ENCODE measurements at regions not wholly inside any gene's neighbourhood (a gene's known extent, or its start where the extent isn't known, plus 50 kb on each side); places are given as distances from the start of the nearest gene placed in this dataset.

DNA sequence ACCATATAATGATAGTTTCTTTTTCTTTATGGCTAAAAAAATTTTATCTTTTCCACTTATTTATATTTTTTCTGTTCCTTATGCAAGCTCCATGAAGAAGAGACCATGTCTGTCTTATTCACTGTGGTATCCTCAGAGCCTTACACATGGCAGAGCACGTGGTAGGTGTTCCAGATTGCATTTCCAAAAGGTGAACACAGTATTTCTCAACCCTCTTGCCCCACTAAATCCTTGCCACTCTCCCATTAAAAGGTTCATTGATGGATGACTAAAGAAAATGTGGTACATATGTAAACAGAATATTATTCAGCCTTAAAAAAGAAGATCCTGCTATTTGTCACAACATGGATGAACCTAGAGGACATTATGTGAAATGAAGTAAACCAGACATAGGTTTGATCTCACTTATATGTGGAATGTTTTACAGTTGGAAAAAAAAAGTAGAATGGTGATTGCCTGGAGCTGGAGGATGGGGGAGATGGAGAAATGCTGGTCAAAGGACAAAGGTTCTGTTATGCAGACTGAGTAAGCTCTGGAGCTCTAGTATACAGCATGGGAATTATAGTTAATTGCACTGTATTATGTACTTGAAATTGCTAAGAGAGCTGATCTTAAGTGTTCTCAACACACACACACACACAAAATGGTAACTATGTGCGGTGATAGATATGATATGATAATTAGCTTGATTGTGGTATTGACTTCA is 266.7 kb downstream of the CNTN3 start:
- H3K4me2 ChIP-seq = no peak overlapping the region
- ATAC-seq (no peak), DNase-seq (ENCODE audit: low read depth in 1 of 2, low spot score in 1 of 2) (no peak), FAIRE-seq (no peak)
- H3K4me1 ChIP-seq = no peaks in the 10 kb centered on the region
- H3K9me3 ChIP-seq = no peaks in the 10 kb centered on the region
- ChIA-PET POLR2A (no interaction called here), CTCF (interaction anchor here (0.6 kb wide), 1 partner anchor 69 kb away, joined by 3 read pairs; no protein-coding TSS in a partner anchor)
- no peak overlapping the region for H3K27ac ChIP-seq
- H3K4me3 ChIP-seq = no peak overlapping the region
- 18% methylated on average over 2 of the region's 2 CpGs for WGBS (ENCODE audit: missing lambda C conversion rate)
- TF ChIP-seq JUNB (IDR thresholded peaks at IDR 0.05) = no peak
- TF ChIP-seq CBX2 (IDR thresholded peaks at IDR 0.05; ENCODE audit: borderline replicate concordance, low read depth) = no peak
- no peak for TF ChIP-seq CHD4 (IDR thresholded peaks at IDR 0.05; ENCODE audit: borderline replicate concordance)
- no peak for TF ChIP-seq MYC (IDR thresholded peaks at IDR 0.05; ENCODE audit: borderline replicate concordance, low read length)
- TF ChIP-seq NPAS2 (CRISPR knock-in tag; IDR thresholded peaks at IDR 0.05; ENCODE audit: borderline replicate concordance) = no peak
- no peak for TF ChIP-seq ESRRA (IDR thresholded peaks at IDR 0.05; ENCODE audit: borderline replicate concordance, low read length)
- no peak for TF ChIP-seq NR3C1 (IDR thresholded peaks at IDR 0.05)
- TF ChIP-seq GATA3 (IDR thresholded peaks at IDR 0.05; ENCODE audit: borderline replicate concordance) = no peak

DNA sequence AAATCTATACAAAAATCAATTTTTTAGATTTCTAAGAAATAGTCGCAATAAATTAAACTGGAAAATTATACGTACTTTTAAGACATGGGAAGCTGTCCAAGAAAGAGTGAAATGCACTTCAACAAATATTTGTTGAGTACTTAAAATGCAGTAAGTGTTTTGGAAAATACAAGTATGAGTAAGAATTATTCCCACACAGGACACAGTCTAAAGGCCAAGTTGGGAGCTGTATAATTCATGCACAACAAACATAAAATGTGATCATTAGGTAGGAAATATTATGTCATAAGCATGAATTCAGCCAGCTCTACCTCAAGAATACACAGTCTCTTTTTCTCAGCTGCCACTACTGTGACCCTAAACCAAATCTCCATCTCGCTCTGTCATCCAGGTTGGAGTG is 267.6 kb downstream of the CNTN3 start:
- 1% methylated on average over 3 of the region's 3 CpGs for WGBS (ENCODE audit: missing lambda C conversion rate)
- H3K4me2 ChIP-seq = no peak overlapping the region
- FAIRE-seq (no peak), DNase-seq (ENCODE audit: low read depth in 1 of 2, low spot score in 1 of 2) (no peak), ATAC-seq (no peak)
- H3K9me3 ChIP-seq = no peaks in the 10 kb centered on the region
- CTCF ChIA-PET = no interaction called here
- H3K4me1 ChIP-seq = no peaks in the 10 kb centered on the region
- no peak overlapping the region for H3K27ac ChIP-seq
- TF ChIP-seq, protein P1, sequence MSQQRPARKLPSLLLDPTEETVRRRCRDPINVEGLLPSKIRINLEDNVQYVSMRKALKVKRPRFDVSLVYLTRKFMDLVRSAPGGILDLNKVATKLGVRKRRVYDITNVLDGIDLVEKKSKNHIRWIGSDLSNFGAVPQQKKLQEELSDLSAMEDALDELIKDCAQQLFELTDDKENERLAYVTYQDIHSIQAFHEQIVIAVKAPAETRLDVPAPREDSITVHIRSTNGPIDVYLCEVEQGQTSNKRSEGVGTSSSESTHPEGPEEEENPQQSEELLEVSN (IDR thresholded peaks at IDR 0.05; ENCODE audit: borderline replicate concordance, low read depth) = no peak
- POLR2A ChIA-PET = no interaction called here
- no peak overlapping the region for H3K4me3 ChIP-seq

DNA sequence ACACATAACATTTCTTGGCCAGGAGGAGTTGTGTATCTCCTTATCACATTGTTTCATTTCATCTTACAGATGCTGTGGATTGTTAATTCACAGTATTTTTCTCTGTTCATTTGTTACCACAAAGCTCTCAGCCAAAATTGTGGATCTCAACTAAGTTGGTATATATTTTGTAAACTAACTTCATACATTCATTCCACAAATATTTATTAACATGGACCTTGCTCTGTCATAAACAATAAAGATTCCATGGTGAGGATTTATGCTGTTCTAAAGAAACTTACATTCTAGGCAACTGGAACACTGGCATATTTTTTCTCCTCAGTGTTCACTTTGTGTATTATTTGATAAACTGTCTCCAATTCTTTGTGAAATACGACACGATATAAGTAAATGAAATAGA is 268.8 kb downstream of the CNTN3 start:
- Histone ChIP-seq H3K4me2 (no peak overlapping the region), H3K4me3 (no peak overlapping the region), H3K27ac (no peak overlapping the region), H3K9me3 (no peaks in the 10 kb centered on the region), H3K4me1 (no peaks in the 10 kb centered on the region)
- TF ChIP-seq MAFK (IDR thresholded peaks at IDR 0.05; ENCODE audit: partially characterized antibody) (no peak), GATA3 (IDR thresholded peaks at IDR 0.05; ENCODE audit: borderline replicate concordance) (no peak), EHMT2 (IDR thresholded peaks at IDR 0.05; ENCODE audit: low read depth) (no peak), CEBPB (IDR thresholded peaks at IDR 0.05) (no peak), MYC (IDR thresholded peaks at IDR 0.05; ENCODE audit: borderline replicate concordance, low read length) (no peak), CBX2 (IDR thresholded peaks at IDR 0.05; ENCODE audit: borderline replicate concordance, low read depth) (no peak)
- TF ChIP-seq, protein P2, sequence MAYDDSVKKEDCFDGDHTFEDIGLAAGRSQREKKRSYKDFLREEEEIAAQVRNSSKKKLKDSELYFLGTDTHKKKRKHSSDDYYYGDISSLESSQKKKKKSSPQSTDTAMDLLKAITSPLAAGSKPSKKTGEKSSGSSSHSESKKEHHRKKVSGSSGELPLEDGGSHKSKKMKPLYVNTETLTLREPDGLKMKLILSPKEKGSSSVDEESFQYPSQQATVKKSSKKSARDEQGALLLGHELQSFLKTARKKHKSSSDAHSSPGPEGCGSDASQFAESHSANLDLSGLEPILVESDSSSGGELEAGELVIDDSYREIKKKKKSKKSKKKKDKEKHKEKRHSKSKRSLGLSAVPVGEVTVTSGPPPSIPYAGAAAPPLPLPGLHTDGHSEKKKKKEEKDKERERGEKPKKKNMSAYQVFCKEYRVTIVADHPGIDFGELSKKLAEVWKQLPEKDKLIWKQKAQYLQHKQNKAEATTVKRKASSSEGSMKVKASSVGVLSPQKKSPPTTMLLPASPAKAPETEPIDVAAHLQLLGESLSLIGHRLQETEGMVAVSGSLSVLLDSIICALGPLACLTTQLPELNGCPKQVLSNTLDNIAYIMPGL (CRISPR knock-in tag; IDR thresholded peaks at IDR 0.05; ENCODE audit: borderline replicate concordance) = no peak
- TF ChIP-seq, protein P3, sequence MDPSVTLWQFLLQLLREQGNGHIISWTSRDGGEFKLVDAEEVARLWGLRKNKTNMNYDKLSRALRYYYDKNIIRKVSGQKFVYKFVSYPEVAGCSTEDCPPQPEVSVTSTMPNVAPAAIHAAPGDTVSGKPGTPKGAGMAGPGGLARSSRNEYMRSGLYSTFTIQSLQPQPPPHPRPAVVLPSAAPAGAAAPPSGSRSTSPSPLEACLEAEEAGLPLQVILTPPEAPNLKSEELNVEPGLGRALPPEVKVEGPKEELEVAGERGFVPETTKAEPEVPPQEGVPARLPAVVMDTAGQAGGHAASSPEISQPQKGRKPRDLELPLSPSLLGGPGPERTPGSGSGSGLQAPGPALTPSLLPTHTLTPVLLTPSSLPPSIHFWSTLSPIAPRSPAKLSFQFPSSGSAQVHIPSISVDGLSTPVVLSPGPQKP (IDR thresholded peaks at IDR 0.05; ENCODE audit: low read depth, low read length) = no peak
- TF ChIP-seq, protein P4, sequence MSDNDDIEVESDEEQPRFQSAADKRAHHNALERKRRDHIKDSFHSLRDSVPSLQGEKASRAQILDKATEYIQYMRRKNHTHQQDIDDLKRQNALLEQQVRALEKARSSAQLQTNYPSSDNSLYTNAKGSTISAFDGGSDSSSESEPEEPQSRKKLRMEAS (IDR thresholded peaks at IDR 0.05) = no peak
- TF ChIP-seq, protein P5, sequence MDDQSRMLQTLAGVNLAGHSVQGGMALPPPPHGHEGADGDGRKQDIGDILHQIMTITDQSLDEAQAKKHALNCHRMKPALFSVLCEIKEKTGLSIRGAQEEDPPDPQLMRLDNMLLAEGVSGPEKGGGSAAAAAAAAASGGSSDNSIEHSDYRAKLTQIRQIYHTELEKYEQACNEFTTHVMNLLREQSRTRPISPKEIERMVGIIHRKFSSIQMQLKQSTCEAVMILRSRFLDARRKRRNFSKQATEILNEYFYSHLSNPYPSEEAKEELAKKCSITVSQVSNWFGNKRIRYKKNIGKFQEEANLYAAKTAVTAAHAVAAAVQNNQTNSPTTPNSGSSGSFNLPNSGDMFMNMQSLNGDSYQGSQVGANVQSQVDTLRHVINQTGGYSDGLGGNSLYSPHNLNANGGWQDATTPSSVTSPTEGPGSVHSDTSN (IDR thresholded peaks at IDR 0.05) = no peak
- CTCF ChIA-PET = interaction anchor here (0.5 kb wide), 1 partner anchor 225 kb away, joined by 4 read pairs; no protein-coding TSS in a partner anchor
- 0% methylated on average over 2 of the region's 2 CpGs for WGBS (ENCODE audit: missing lambda C conversion rate)
- POLR2A ChIA-PET = no interaction called here
- DNase-seq (ENCODE audit: low read depth in 1 of 2, low spot score in 1 of 2) (no peak), FAIRE-seq (no peak), ATAC-seq (no peak)
